ENCODE measurements at regions not wholly inside any gene's neighbourhood (a gene's known extent, or its start where the extent isn't known, plus 50 kb on each side); places are given as distances from the start of the nearest gene placed in this dataset.
"Not testable (repeated sequence)": the region's sequence is repeated elsewhere in the genome, so short reads cannot be mapped to it uniquely, and the experiment has no call there.

- no peak overlapping the region for H3K4me3 ChIP-seq (ENCODE audit: low read length)
- H3K36me3 ChIP-seq (replicated peaks; ENCODE audit: low read depth, low read length), result no peaks in the 10 kb centered on the region
- no peaks in the 10 kb centered on the region for H3K9me3 ChIP-seq (ENCODE audit: insufficient read depth, low read length)
- H3K79me2 ChIP-seq (ENCODE audit: low read length), result no peaks in the 10 kb centered on the region
- TF ChIP-seq EZH2phosphoT487 (IDR thresholded peaks at IDR 0.05; ENCODE audit: low read depth), result no peak
- no peak for TF ChIP-seq CTCF (IDR thresholded peaks at IDR 0.05; ENCODE audit: low read depth, low read length)
- H3K9ac ChIP-seq (ENCODE audit: low read length), result no peak overlapping the region
- no peaks in the 10 kb centered on the region for H3K4me1 ChIP-seq (ENCODE audit: low read length)
- H4K20me1 ChIP-seq (ENCODE audit: insufficient read depth, low read length), result no peaks in the 10 kb centered on the region
- no peaks in the 10 kb centered on the region for H3K27me3 ChIP-seq (ENCODE audit: low read depth, low read length)
- no peak overlapping the region for H3K27ac ChIP-seq (ENCODE audit: low read length)
- no peak overlapping the region for H2AFZ ChIP-seq (ENCODE audit: low read depth, low read length)
- H3K4me2 ChIP-seq (ENCODE audit: low read length), result no peak overlapping the region
Observed at GRCh38 chr3:192993411-192993810, 75.8 kb upstream of the MB21D2 start.

GRCh38 chr3:193001113-193001512 lies 83.5 kb upstream of the MB21D2 start:
- H3K36me3 ChIP-seq (replicated peaks; ENCODE audit: low read depth, low read length); H3K27me3 ChIP-seq (ENCODE audit: low read depth, low read length); H3K9me3 ChIP-seq (ENCODE audit: insufficient read depth, low read length); H2AFZ ChIP-seq (ENCODE audit: low read depth, low read length); H3K27ac ChIP-seq (ENCODE audit: low read length); H3K9ac ChIP-seq (ENCODE audit: low read length); H3K4me2 ChIP-seq (ENCODE audit: low read length); H3K4me1 ChIP-seq (ENCODE audit: low read length); H4K20me1 ChIP-seq (ENCODE audit: insufficient read depth, low read length); H3K79me2 ChIP-seq (ENCODE audit: low read length); H3K4me3 ChIP-seq (ENCODE audit: low read length): not testable (repeated sequence)

- H3K27me3 ChIP-seq (ENCODE audit: low read depth, low read length); H3K4me3 ChIP-seq (ENCODE audit: low read length); H4K20me1 ChIP-seq (ENCODE audit: insufficient read depth, low read length); H3K79me2 ChIP-seq (ENCODE audit: low read length); H3K36me3 ChIP-seq (replicated peaks; ENCODE audit: low read depth, low read length); H3K4me1 ChIP-seq (ENCODE audit: low read length); H3K9ac ChIP-seq (ENCODE audit: low read length); H3K9me3 ChIP-seq (ENCODE audit: insufficient read depth, low read length); H2AFZ ChIP-seq (ENCODE audit: low read depth, low read length); H3K27ac ChIP-seq (ENCODE audit: low read length); H3K4me2 ChIP-seq (ENCODE audit: low read length): not testable (repeated sequence)
Observed at GRCh38 chr3:193003624-193004023, 86.0 kb upstream of the MB21D2 start.

GRCh38 chr3:193008654-193009053 lies 91.0 kb upstream of the MB21D2 start:
- TF ChIP-seq CTCF (IDR thresholded peaks at IDR 0.05; ENCODE audit: low read depth, low read length) (no peak), EZH2phosphoT487 (IDR thresholded peaks at IDR 0.05; ENCODE audit: low read depth) (no peak)
- Histone ChIP-seq H3K4me2 (ENCODE audit: low read length) (no peak overlapping the region), H3K36me3 (replicated peaks; ENCODE audit: low read depth, low read length) (no peaks in the 10 kb centered on the region), H3K9me3 (ENCODE audit: insufficient read depth, low read length) (no peaks in the 10 kb centered on the region), H3K4me3 (ENCODE audit: low read length) (no peak overlapping the region), H3K27ac (ENCODE audit: low read length) (no peak overlapping the region), H3K79me2 (ENCODE audit: low read length) (no peaks in the 10 kb centered on the region), H2AFZ (ENCODE audit: low read depth, low read length) (no peak overlapping the region), H3K9ac (ENCODE audit: low read length) (no peak overlapping the region), H3K4me1 (ENCODE audit: low read length) (no peaks in the 10 kb centered on the region), H3K27me3 (ENCODE audit: low read depth, low read length) (no peaks in the 10 kb centered on the region), H4K20me1 (ENCODE audit: insufficient read depth, low read length) (no peaks in the 10 kb centered on the region)

- no peaks in the 10 kb centered on the region for H4K20me1 ChIP-seq (ENCODE audit: insufficient read depth, low read length)
- no peaks in the 10 kb centered on the region for H3K9me3 ChIP-seq (ENCODE audit: insufficient read depth, low read length)
- H3K27ac ChIP-seq (ENCODE audit: low read length), result no peak overlapping the region
- H3K4me1 ChIP-seq (ENCODE audit: low read length), result no peaks in the 10 kb centered on the region
- H3K36me3 ChIP-seq (replicated peaks; ENCODE audit: low read depth, low read length), result no peaks in the 10 kb centered on the region
- H3K4me2 ChIP-seq (ENCODE audit: low read length), result no peak overlapping the region
- no peak overlapping the region for H2AFZ ChIP-seq (ENCODE audit: low read depth, low read length)
- no peaks in the 10 kb centered on the region for H3K27me3 ChIP-seq (ENCODE audit: low read depth, low read length)
- H3K9ac ChIP-seq (ENCODE audit: low read length), result no peak overlapping the region
- no peaks in the 10 kb centered on the region for H3K79me2 ChIP-seq (ENCODE audit: low read length)
- H3K4me3 ChIP-seq (ENCODE audit: low read length), result no peak overlapping the region
- TF ChIP-seq CTCF (IDR thresholded peaks at IDR 0.05; ENCODE audit: low read depth, low read length) (no peak), EZH2phosphoT487 (IDR thresholded peaks at IDR 0.05; ENCODE audit: low read depth) (no peak)
Observed at GRCh38 chr3:193010191-193010590, 92.5 kb upstream of the MB21D2 start.
